GOT3 (cell line): ENCODE measurements at regions not wholly inside any gene's neighbourhood (a gene's known extent, or its start where the extent isn't known, plus 50 kb on each side); places are given as distances from the start of the nearest gene placed in this dataset.

Experiments
- DNase-seq: peaks from one replicate; lab custom pipeline; 2025; ENCODE audit warnings: mixed read lengths; lab: John Stamatoyannopoulos, UW

GRCh38 chr1:229760478-229760996, 134.5 kb downstream of the URB2 start:
- DNase-seq: no peak

DNA sequence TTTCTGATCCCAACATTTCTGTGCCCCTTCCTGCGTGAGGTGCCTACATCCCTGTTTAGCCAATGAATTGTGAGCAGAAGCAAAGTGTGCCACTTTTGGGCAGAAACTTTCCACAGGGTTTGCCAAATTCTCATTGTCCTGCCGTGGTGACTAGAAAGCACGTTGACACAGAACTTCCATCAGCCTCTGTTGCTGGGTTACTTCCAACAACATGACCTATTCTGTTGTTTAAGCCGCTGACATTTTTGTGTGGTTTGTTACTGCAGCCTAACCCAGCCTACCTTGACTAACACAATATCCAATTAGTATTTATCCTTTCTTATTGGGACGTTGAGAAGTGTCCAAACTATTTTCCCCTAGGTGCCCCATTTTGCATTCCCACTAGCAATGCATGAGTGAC, 136.8 kb downstream of the URB2 start:
- DNase-seq: no peak

GRCh38 chr1:229768232-229768631, 142.2 kb downstream of the URB2 start:
- DNase-seq: no peak

GRCh38 chr1:229769006-229769405, 143.0 kb downstream of the URB2 start:
- DNase-seq: no peak

GRCh38 chr1:229769809-229770208, 143.8 kb downstream of the URB2 start:
- DNase-seq: no peak

- DNase-seq: no peak
Measured at GRCh38 chr1:229778794-229779193, 152.7 kb downstream of the URB2 start.

- no peak for DNase-seq
Measured at GRCh38 chr1:229781453-229781852, 155.4 kb downstream of the URB2 start.

- no peak for DNase-seq
Measured at GRCh38 chr1:229782469-229782868, 156.4 kb downstream of the URB2 start.

GRCh38 chr1:229784834-229785233, 158.8 kb downstream of the URB2 start:
- no peak for DNase-seq

DNA sequence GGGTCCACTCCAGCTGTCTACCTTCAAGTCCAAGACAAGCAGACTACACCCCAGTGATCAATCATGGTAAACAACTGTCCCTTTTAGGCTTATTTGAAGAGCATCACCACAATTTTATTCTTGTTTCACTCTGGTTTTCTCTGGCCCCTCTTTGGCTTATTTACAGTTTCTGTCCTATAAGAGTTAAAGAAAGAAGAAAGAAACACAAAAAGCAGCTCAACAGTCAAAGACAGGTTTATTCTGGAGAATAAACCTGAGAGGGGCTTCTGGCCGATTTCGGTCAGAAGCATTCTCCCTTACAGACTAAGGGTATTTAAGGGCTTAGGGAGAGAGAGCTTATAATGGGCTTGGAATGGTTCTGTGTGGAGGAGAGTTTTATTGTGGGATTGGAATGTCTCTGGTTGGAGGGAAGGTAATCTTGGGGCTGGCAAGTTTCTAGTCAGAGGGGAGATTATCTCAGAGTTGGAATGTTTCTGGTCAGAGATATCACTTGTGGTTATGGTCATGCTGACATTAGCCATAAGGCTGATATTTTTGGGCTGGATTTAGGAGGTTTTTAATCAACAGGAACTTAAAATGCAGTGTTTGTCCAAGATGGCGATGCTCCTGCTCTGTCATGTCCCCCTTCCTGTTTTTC, 161.0 kb downstream of the URB2 start:
- no peak for DNase-seq

DNA sequence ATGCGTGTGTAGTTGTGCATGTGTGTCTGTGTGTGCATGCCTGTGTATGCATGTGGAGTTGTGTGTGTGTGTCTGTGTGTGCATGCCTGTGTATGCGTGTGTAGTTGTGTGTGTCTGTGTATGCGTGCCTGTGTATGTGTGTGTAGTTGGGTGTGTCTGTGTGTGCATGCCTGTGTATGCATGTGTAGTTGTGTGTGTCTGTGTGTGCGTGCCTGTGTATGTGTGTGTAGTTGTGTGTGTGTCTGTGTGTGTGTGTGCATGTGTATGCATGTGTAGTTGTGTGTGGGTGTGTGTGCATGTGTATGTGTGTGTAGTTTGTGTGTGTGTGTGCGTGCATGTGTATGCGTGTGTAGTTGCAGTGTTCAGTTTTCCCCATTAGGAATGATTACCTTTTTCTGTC, 162.0 kb downstream of the URB2 start:
- no peak for DNase-seq

GRCh38 chr1:229792012-229792975, 166.2 kb downstream of the URB2 start:
- DNase-seq: no peak

DNA sequence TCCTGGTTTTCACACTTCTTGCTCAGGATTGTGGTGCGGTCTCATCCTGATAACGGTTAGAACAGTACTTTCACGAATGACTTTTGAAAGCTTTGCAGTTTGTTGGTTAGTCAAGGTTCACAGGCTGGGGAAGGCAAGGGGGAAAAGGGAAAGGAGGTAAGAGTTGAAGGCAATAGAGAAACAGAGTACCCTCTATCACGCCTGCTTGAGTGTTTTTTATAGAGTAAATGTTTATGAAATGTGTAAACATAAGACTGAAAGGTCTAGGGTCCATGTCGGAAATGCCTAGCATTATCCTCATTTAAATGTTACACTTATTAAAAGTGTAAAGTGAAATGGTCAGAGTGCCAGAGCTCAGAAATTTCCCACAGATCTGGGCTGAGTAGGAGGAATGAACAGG, 167.4 kb downstream of the URB2 start:
- no peak for DNase-seq

GRCh38 chr1:229798558-229798957, 172.5 kb downstream of the URB2 start:
- no peak for DNase-seq

- DNase-seq: no peak
Measured at GRCh38 chr1:229803626-229804217, 177.7 kb downstream of the URB2 start.

DNA sequence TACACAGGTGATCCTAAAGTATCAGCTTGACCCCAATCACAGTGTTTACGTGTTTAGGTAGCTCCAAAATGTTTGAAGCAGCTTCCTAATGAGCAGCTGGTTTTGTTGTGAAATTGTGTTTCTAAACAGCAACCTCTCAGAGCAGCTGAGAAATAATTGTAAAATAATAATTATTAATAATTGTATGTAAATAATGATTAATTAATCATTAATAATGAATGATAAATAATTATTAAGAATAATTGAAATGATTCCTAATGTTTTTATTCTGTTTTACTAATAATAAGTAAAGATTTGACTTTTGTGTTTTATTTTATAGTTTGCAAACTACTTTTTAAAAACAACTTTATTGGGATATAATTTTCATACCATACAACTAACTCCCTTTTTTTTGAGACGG, 182.2 kb downstream of the URB2 start:
- no peak for DNase-seq

GRCh38 chr1:229810140-229810539, 184.1 kb downstream of the URB2 start:
- no peak for DNase-seq

DNA sequence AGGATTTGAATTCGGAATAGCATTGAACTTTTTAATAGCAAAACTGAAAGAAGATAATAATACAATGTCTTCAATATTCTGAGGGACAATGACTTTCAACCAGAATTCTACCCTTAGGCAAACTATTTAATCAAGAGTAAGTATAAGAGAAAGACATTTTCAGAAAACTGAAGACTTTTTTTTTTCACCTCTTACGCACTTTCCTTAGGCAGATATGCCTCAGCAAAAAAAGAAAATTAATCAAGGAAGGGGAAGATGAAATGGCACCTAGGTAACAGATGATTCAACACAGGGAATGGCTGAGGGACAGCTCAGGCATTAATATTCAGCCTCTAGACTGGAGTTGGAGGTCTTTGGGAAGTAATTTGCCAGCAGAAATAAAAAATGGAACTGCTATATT, 184.9 kb downstream of the URB2 start:
- no peak for DNase-seq

DNA sequence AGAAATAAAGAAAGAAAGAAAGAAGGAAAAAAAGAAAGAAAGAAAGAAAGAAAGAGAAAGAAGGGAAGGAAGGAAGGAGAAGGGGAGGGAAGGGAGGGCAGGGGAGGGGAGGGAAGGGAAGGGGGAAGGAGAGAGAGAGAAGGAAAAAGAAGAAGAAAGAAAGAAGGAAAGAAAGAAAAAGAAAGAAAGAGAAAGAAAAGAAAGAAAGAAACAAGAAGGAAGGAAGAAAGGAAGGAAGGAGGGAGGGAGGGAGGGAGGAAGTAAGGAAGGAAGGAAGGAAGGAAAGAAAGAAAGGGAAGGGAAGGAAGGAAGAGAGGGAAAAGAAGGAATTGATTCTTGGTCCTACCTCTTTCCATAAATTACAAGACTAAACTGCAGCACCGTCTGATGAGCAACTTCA, 186.1 kb downstream of the URB2 start:
- no peak for DNase-seq

DNA sequence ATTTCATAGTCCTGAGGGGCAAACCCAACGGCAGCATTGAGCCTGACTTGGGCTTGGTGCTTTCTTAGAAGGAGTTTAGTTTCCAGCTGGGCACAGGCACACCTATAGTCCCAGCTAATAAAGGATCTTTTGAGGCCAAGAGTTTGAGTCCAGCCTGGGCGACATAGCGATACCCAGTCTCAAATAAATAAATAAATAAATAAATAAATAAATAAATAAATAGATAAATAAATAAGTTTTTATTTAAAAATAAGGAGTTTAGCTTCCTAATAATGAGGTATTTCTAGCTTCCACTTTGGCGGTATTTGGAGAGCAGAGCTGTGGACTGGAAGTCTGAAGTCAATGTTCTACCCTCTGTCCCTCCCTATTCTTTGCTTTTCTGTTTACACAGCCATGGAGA, 186.6 kb downstream of the URB2 start:
- DNase-seq: no peak

- DNase-seq: no peak
Measured at GRCh38 chr1:229815076-229815475, 189.0 kb downstream of the URB2 start.

GRCh38 chr1:229815961-229816360, 189.9 kb downstream of the URB2 start:
- DNase-seq: no peak

DNA sequence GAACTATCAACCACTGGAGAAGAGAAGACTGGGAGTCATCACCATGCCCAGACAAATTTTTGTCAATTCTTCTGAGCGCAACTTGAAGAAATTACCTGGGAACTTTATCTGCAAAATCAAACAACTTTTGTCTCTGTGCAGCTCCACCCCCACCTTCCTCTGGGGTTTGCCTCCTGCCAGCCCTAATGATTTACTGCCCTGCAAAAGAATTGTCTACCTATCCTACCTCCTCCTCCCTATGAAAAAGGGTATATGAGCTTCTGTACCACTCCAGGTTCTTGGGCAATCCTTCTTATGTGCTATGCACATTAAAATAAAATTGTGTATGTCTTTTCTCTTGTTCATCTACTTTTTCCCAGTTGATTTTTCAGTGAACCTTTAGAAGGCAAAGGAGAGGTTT, 191.9 kb downstream of the URB2 start:
- DNase-seq: no peak
